Stimulated activated CD4-positive, alpha-beta T cell treated with anti-CD3 and anti-CD28 coated beads, TNF-alpha, amount 100 ng/mL, for 4 hours (primary cell): ENCODE measurements at regions not wholly inside any gene's neighbourhood (a gene's known extent, or its start where the extent isn't known, plus 50 kb on each side); places are given as distances from the start of the nearest gene placed in this dataset.
"Not testable (repeated sequence)": the region's sequence is repeated elsewhere in the genome, so short reads cannot be mapped to it uniquely, and the experiment has no call there.

Source experiments
- DNase-seq, 3 experiments: peaks; one replicate each; pipeline ENCODE4 v3.0.0-alpha.2; 2020; ENCODE audit warnings: low read depth in 3 of 3

- DNase-seq, result no peak
Observed at GRCh38 chr3:94596887-94597566, 534.2 kb downstream of the NSUN3 start.

GRCh38 chr3:94607778-94608177, 544.9 kb downstream of the NSUN3 start:
- no peak for DNase-seq

- DNase-seq, result no peak
Observed at GRCh38 chr3:94609908-94610307, 547.0 kb downstream of the NSUN3 start.

GRCh38 chr3:94611596-94611995, 548.7 kb downstream of the NSUN3 start:
- no peak for DNase-seq

- no peak for DNase-seq
Observed at GRCh38 chr3:94612631-94613030, 549.8 kb downstream of the NSUN3 start.

- no peak for DNase-seq
Observed at GRCh38 chr3:94614192-94614591, 551.3 kb downstream of the NSUN3 start.

- DNase-seq, result no peak
Observed at GRCh38 chr3:94615275-94616065, 552.6 kb downstream of the NSUN3 start.

GRCh38 chr3:94616833-94617232, 554.0 kb downstream of the NSUN3 start:
- no peak for DNase-seq

- no peak for DNase-seq
Observed at GRCh38 chr3:94617312-94617711, 554.5 kb downstream of the NSUN3 start.

GRCh38 chr3:94619643-94620042, 556.8 kb downstream of the NSUN3 start:
- no peak for DNase-seq

GRCh38 chr3:94626573-94626972, 563.7 kb downstream of the NSUN3 start:
- no peak for DNase-seq

GRCh38 chr3:94627689-94628088, 564.8 kb downstream of the NSUN3 start:
- DNase-seq, result no peak

- DNase-seq, result no peak
Observed at GRCh38 chr3:94643400-94643799, 580.5 kb downstream of the NSUN3 start.

- no peak for DNase-seq
Observed at GRCh38 chr3:94645790-94646189, 582.9 kb downstream of the NSUN3 start.

- no peak for DNase-seq
Observed at GRCh38 chr3:94647131-94647530, 584.3 kb downstream of the NSUN3 start.

- DNase-seq, result not testable (repeated sequence)
Observed at GRCh38 chr3:94648270-94649180, 585.7 kb downstream of the NSUN3 start.

- no peak for DNase-seq
Observed at GRCh38 chr3:94654096-94654495, 591.2 kb downstream of the NSUN3 start.

- DNase-seq, result no peak
Observed at GRCh38 chr3:94665922-94666321, 603.1 kb downstream of the NSUN3 start.

GRCh38 chr3:94671078-94671477, 608.2 kb downstream of the NSUN3 start:
- DNase-seq, result no peak

- no peak for DNase-seq
Observed at GRCh38 chr3:94673876-94674275, 611.0 kb downstream of the NSUN3 start.

- no peak for DNase-seq
Observed at GRCh38 chr3:94686208-94686607, 623.3 kb downstream of the NSUN3 start.

- no peak for DNase-seq
Observed at GRCh38 chr3:94693997-94694640, 631.3 kb downstream of the NSUN3 start.
